Loucy (cell line): ENCODE measurements at regions not wholly inside any gene's neighbourhood (a gene's known extent, or its start where the extent isn't known, plus 50 kb on each side); places are given as distances from the start of the nearest gene placed in this dataset.

ENCODE experiments used
- EZH2phosphoT487 ChIP-seq: fragments of 200-600 bp; IDR thresholded peaks from 2 replicates; pipeline ENCODE4 v1.6.1; 2018; ENCODE audit warnings: antibody characterized with exemption, mild to moderate bottlenecking, moderate library complexity, borderline replicate concordance
- TF ChIP-seq, protein P1 (sequence below): fragments of 200-600 bp; sonication (generic); conservative IDR thresholded peaks from 2 replicates; pipeline ENCODE4 v1.5.1; 2014; ENCODE audit warnings: mild to moderate bottlenecking, antibody characterized with exemption, low read length

DNA sequence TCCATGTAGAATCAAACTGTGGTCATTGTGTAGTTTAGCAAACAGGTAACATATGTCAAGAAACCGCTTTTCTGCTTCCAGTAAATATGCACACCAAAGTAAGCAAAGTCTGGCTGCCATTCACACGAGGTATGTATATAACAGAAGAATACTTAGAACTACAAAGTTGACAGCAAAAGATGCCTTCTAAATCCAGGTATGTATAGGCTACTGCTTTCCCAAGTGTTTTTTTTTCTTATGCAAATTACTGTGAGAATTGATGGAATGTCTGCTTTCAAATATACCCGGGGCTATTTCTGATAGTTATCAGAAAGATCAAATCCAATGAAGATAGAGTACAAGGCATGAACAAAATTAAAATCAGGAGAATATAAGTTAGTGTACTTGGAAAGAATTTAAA is 229.2 kb downstream of the HACE1 start:
- TF ChIP-seq, protein P1, sequence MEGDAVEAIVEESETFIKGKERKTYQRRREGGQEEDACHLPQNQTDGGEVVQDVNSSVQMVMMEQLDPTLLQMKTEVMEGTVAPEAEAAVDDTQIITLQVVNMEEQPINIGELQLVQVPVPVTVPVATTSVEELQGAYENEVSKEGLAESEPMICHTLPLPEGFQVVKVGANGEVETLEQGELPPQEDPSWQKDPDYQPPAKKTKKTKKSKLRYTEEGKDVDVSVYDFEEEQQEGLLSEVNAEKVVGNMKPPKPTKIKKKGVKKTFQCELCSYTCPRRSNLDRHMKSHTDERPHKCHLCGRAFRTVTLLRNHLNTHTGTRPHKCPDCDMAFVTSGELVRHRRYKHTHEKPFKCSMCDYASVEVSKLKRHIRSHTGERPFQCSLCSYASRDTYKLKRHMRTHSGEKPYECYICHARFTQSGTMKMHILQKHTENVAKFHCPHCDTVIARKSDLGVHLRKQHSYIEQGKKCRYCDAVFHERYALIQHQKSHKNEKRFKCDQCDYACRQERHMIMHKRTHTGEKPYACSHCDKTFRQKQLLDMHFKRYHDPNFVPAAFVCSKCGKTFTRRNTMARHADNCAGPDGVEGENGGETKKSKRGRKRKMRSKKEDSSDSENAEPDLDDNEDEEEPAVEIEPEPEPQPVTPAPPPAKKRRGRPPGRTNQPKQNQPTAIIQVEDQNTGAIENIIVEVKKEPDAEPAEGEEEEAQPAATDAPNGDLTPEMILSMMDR = no peak
- TF ChIP-seq EZH2phosphoT487 = no peak
